ENCODE measurements at regions not wholly inside any gene's neighbourhood (a gene's known extent, or its start where the extent isn't known, plus 50 kb on each side); places are given as distances from the start of the nearest gene placed in this dataset.
"Not testable (repeated sequence)": the region's sequence is repeated elsewhere in the genome, so short reads cannot be mapped to it uniquely, and the experiment has no call there.

DNA sequence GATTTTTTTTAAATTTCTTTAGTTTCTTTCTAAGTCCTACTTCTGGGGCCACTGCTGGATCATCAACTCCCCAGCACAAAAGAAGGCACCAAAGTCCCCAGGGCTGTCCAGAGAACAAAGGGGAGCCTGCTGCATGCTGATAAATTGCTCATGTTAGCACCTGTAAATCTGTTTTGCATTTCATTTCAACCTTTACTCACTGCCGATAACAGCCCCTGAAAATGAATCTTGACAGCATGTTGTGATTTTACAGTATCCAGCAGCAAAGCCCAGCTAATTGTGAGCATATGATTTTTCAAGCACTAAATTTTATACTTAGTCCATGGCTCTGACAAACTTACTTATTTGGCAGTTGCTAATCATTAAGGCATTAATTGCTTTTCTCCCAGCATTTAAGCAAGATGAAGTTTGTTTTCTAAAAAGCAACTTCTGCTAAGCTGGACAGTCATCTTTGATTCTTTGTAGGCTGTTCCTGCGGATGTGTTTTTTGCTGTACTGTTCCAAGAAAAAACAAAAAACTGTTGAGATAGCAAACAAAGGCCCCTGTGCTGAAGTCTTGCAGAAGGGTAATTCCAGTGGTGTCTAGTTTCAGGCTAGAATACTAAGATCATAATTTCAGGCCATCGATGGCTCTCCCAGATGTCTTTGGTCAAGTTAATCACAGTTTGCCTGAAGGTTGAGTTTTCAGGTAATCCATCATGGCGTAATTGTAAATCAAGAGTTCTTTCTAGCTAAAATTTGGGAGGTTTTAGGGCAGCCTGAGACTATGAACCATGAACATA, 73.1 kb upstream of the GAS1 start:
- Histone ChIP-seq H4K8ac (ENCODE audit: low read depth, low read length) (no peak overlapping the region), H2BK120ac (ENCODE audit: insufficient read depth, low read length, poor library complexity) (no peak overlapping the region), H2AFZ (ENCODE audit: insufficient read depth, low read length, poor library complexity) (no peak overlapping the region), H3K79me1 (ENCODE audit: low read length) (no peaks in the 10 kb centered on the region), H3K4me2 (ENCODE audit: low read length) (no peak overlapping the region), H3K9me3 (ENCODE audit: insufficient read depth, low read depth, low read length) (no peaks in the 10 kb centered on the region), H3K79me2 (ENCODE audit: control insufficient read depth, insufficient read depth, low read length, poor library complexity) (no peaks in the 10 kb centered on the region), H3K4me1 (ENCODE audit: control insufficient read depth in 1 of 2, insufficient read depth in 2 of 2, low read length in 2 of 2) (peaks cover 0 to 1% of the 10 kb centered on the region in 2 experiments), H4K12ac (ENCODE audit: low read depth, low read length) (no peak overlapping the region), H2BK5ac (ENCODE audit: low read depth, low read length, poor library complexity) (no peak overlapping the region), H3K9ac (ENCODE audit: low read length) (no peak overlapping the region), H3K14ac (ENCODE audit: low read length) (no peak overlapping the region), H4K91ac (ENCODE audit: low read depth, low read length) (no peak overlapping the region), H3K18ac (ENCODE audit: low read length) (no peak overlapping the region), H3K4ac (ENCODE audit: low read depth, low read length) (no peak overlapping the region), H3K27me3 (ENCODE audit: insufficient read depth, low read length) (no peaks in the 10 kb centered on the region), H3K4me3 (ENCODE audit: low read depth, low read length) (no peak overlapping the region), H2BK12ac (ENCODE audit: low read length) (no peak overlapping the region), H3K36me3 (ENCODE audit: control insufficient read depth in 1 of 2, insufficient read depth in 2 of 2, low read length in 2 of 2) (no peaks in the 10 kb centered on the region), H3K27ac (ENCODE audit: low read depth, low read length) (no peak overlapping the region), H3K23ac (ENCODE audit: low read length) (no peak overlapping the region), H2AK5ac (ENCODE audit: low read length) (no peak overlapping the region)
- no CpG with 5 or more reads among the region's 4 CpGs for WGBS (ENCODE audit: extremely low coverage, insufficient coverage, insufficient read length)
- no peak for DNase-seq

DNA sequence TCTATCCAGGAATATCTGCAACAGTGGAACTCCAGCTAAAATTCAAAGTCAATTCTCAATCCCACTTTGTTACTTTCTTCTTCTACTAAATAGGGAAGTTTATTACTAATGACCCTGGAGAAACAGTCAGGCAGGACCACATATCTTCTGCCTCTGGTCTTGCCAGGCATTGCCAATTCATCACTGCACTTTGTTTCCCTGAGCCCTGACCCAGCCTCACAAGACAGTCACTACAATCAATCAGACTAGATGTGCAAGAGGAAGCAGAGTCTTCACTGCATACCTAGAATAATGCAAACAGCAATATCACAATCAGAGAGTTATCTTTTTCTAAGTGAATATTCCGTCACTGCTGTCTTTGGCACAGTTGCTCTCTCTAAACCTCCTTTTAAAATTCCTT, 74.9 kb upstream of the GAS1 start:
- H3K79me1 ChIP-seq (ENCODE audit: low read length) = no peaks in the 10 kb centered on the region
- no peak overlapping the region for H4K91ac ChIP-seq (ENCODE audit: low read depth, low read length)
- H3K36me3 ChIP-seq (ENCODE audit: control insufficient read depth in 1 of 2, insufficient read depth in 2 of 2, low read length in 2 of 2) = no peaks in the 10 kb centered on the region
- H3K27me3 ChIP-seq (ENCODE audit: insufficient read depth, low read length) = no peaks in the 10 kb centered on the region
- no peak overlapping the region for H2AK5ac ChIP-seq (ENCODE audit: low read length)
- WGBS (ENCODE audit: extremely low coverage, insufficient coverage, insufficient read length) = no CpG with 5 or more reads among the region's 1 CpG
- H3K4me1 ChIP-seq (ENCODE audit: control insufficient read depth in 1 of 2, insufficient read depth in 2 of 2, low read length in 2 of 2) = peaks cover 0 to 1% of the 10 kb centered on the region in 2 experiments
- H2BK12ac ChIP-seq (ENCODE audit: low read length) = no peak overlapping the region
- no peaks in the 10 kb centered on the region for H3K9me3 ChIP-seq (ENCODE audit: insufficient read depth, low read depth, low read length)
- H3K14ac ChIP-seq (ENCODE audit: low read length) = no peak overlapping the region
- H4K8ac ChIP-seq (ENCODE audit: low read depth, low read length) = no peak overlapping the region
- H3K9ac ChIP-seq (ENCODE audit: low read length) = no peak overlapping the region
- no peak overlapping the region for H3K4ac ChIP-seq (ENCODE audit: low read depth, low read length)
- no peak overlapping the region for H3K27ac ChIP-seq (ENCODE audit: low read depth, low read length)
- no peak overlapping the region for H2BK5ac ChIP-seq (ENCODE audit: low read depth, low read length, poor library complexity)
- no peak overlapping the region for H2BK120ac ChIP-seq (ENCODE audit: insufficient read depth, low read length, poor library complexity)
- DNase-seq = no peak
- H3K79me2 ChIP-seq (ENCODE audit: control insufficient read depth, insufficient read depth, low read length, poor library complexity) = no peaks in the 10 kb centered on the region
- H4K12ac ChIP-seq (ENCODE audit: low read depth, low read length) = no peak overlapping the region
- no peak overlapping the region for H3K4me2 ChIP-seq (ENCODE audit: low read length)
- no peak overlapping the region for H3K18ac ChIP-seq (ENCODE audit: low read length)
- H2AFZ ChIP-seq (ENCODE audit: insufficient read depth, low read length, poor library complexity) = no peak overlapping the region
- no peak overlapping the region for H3K4me3 ChIP-seq (ENCODE audit: low read depth, low read length)
- H3K23ac ChIP-seq (ENCODE audit: low read length) = no peak overlapping the region

DNA sequence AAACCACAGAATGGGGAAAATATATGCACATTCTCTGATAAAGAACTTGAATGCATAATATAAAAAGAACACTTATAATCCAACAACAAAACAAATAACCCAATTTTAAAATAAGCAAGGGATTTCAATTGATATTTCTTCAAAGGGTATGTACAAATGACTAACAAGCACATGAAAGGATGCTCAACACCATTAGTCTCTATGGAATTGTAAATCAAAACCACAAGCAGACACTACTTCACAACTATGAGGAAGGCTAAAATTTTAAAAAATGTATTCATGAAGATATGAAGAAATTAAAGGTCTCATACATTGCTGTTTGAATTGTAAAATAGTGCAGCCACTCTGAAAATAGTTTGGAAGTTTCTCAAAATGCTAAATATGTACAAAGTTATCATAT, 78.9 kb upstream of the GAS1 start:
- Histone ChIP-seq H3K36me3 (ENCODE audit: control insufficient read depth in 1 of 2, insufficient read depth in 2 of 2, low read length in 2 of 2) (no peaks in the 10 kb centered on the region), H4K91ac (ENCODE audit: low read depth, low read length) (no peak overlapping the region), H2BK120ac (ENCODE audit: insufficient read depth, low read length, poor library complexity) (no peak overlapping the region), H3K79me1 (ENCODE audit: low read length) (no peaks in the 10 kb centered on the region), H3K9ac (ENCODE audit: low read length) (no peak overlapping the region), H3K79me2 (ENCODE audit: control insufficient read depth, insufficient read depth, low read length, poor library complexity) (no peaks in the 10 kb centered on the region), H3K4me3 (ENCODE audit: low read depth, low read length) (no peak overlapping the region), H3K9me3 (ENCODE audit: insufficient read depth, low read depth, low read length) (no peaks in the 10 kb centered on the region), H3K4me2 (ENCODE audit: low read length) (no peak overlapping the region), H3K23ac (ENCODE audit: low read length) (no peak overlapping the region), H2AK5ac (ENCODE audit: low read length) (no peak overlapping the region), H4K12ac (ENCODE audit: low read depth, low read length) (no peak overlapping the region), H3K27me3 (ENCODE audit: insufficient read depth, low read length) (no peaks in the 10 kb centered on the region), H2BK5ac (ENCODE audit: low read depth, low read length, poor library complexity) (no peak overlapping the region), H3K27ac (ENCODE audit: low read depth, low read length) (no peak overlapping the region), H3K4me1 (ENCODE audit: control insufficient read depth in 1 of 2, insufficient read depth in 2 of 2, low read length in 2 of 2) (peaks cover 0 to 1% of the 10 kb centered on the region in 2 experiments), H3K4ac (ENCODE audit: low read depth, low read length) (no peak overlapping the region), H2BK12ac (ENCODE audit: low read length) (no peak overlapping the region), H2AFZ (ENCODE audit: insufficient read depth, low read length, poor library complexity) (no peak overlapping the region), H3K18ac (ENCODE audit: low read length) (no peak overlapping the region), H4K8ac (ENCODE audit: low read depth, low read length) (no peak overlapping the region), H3K14ac (ENCODE audit: low read length) (no peak overlapping the region)
- DNase-seq = no peak

DNA sequence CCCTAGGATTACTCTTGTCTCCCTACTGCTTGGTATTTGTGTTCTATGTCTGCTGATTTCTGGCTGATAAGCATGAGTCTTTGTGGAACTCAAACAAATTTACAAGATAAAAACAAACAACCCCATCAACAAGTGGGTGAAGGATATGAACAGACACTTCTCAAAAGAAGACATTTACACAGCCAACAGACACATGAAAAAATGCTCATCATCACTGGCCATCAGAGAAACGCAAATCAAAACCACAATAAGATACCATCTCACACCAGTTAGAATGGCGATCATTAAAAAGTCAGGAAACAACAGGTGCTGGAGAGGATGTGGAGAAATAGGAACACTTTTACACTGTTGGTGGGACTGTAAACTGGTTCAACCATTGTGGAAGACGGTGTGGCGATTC, 81.5 kb upstream of the GAS1 start:
- not testable (repeated sequence) for H3K27ac ChIP-seq (ENCODE audit: low read depth, low read length); H2BK5ac ChIP-seq (ENCODE audit: low read depth, low read length, poor library complexity); H3K23ac ChIP-seq (ENCODE audit: low read length); H4K8ac ChIP-seq (ENCODE audit: low read depth, low read length); H3K18ac ChIP-seq (ENCODE audit: low read length); H3K9ac ChIP-seq (ENCODE audit: low read length); H2AK5ac ChIP-seq (ENCODE audit: low read length); H3K27me3 ChIP-seq (ENCODE audit: insufficient read depth, low read length); H2BK120ac ChIP-seq (ENCODE audit: insufficient read depth, low read length, poor library complexity); H3K14ac ChIP-seq (ENCODE audit: low read length); H3K79me2 ChIP-seq (ENCODE audit: control insufficient read depth, insufficient read depth, low read length, poor library complexity); H3K4ac ChIP-seq (ENCODE audit: low read depth, low read length); H2AFZ ChIP-seq (ENCODE audit: insufficient read depth, low read length, poor library complexity); H4K12ac ChIP-seq (ENCODE audit: low read depth, low read length); H3K4me2 ChIP-seq (ENCODE audit: low read length); H3K36me3 ChIP-seq (ENCODE audit: control insufficient read depth in 1 of 2, insufficient read depth in 2 of 2, low read length in 2 of 2); H3K79me1 ChIP-seq (ENCODE audit: low read length); H4K91ac ChIP-seq (ENCODE audit: low read depth, low read length); DNase-seq; H2BK12ac ChIP-seq (ENCODE audit: low read length); H3K4me3 ChIP-seq (ENCODE audit: low read depth, low read length); H3K4me1 ChIP-seq (ENCODE audit: control insufficient read depth in 1 of 2, insufficient read depth in 2 of 2, low read length in 2 of 2); H3K9me3 ChIP-seq (ENCODE audit: insufficient read depth, low read depth, low read length)
- WGBS (ENCODE audit: extremely low coverage, insufficient coverage, insufficient read length) = no CpG with 5 or more reads among the region's 4 CpGs
